ENCODE measurements at regions not wholly inside any gene's neighbourhood (a gene's known extent, or its start where the extent isn't known, plus 50 kb on each side); places are given as distances from the start of the nearest gene placed in this dataset.

GRCh38 chr7:96621932-96622331 is 87.7 kb downstream of the SEM1 start:
- TF ChIP-seq CTCF (IDR thresholded peaks at IDR 0.05 in 2 of 3, conservative IDR thresholded peaks at IDR 0.05 in 1 of 3; ENCODE audit: borderline replicate concordance in 1 of 3, insufficient read depth in 1 of 3, low read depth in 2 of 3, low read length in 2 of 3), result no peak
- TF ChIP-seq POLR2A (IDR thresholded peaks at IDR 0.05; ENCODE audit: borderline replicate concordance, extremely low read depth, insufficient read depth, insufficient read length), result no peak
- TF ChIP-seq EZH2 (IDR thresholded peaks at IDR 0.05), result no peak
- TF ChIP-seq JUND (IDR thresholded peaks at IDR 0.05), result no peak
- TF ChIP-seq, protein P1, sequence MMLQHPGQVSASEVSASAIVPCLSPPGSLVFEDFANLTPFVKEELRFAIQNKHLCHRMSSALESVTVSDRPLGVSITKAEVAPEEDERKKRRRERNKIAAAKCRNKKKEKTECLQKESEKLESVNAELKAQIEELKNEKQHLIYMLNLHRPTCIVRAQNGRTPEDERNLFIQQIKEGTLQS (IDR thresholded peaks at IDR 0.05), result no peak
- no peak for TF ChIP-seq RAD21 (IDR thresholded peaks at IDR 0.05; ENCODE audit: low read depth)
- no peak for TF ChIP-seq POLR2AphosphoS5 (IDR thresholded peaks at IDR 0.05; ENCODE audit: low read depth, low read length)

Measured in HCT116 (cell line).